GM18502 (cell line): ENCODE measurements at regions not wholly inside any gene's neighbourhood (a gene's known extent, or its start where the extent isn't known, plus 50 kb on each side); places are given as distances from the start of the nearest gene placed in this dataset.
"Not testable (repeated sequence)": the region's sequence is repeated elsewhere in the genome, so short reads cannot be mapped to it uniquely, and the experiment has no call there.

Experiments
- ATAC-seq: cut with Tn5 transposase; IDR thresholded peaks from one replicate; pipeline ENCODE4 v1.9.1; 2021; ENCODE audit warnings: mild to moderate bottlenecking; ENCODE audit not compliant: unreplicated experiment, poor library complexity

DNA sequence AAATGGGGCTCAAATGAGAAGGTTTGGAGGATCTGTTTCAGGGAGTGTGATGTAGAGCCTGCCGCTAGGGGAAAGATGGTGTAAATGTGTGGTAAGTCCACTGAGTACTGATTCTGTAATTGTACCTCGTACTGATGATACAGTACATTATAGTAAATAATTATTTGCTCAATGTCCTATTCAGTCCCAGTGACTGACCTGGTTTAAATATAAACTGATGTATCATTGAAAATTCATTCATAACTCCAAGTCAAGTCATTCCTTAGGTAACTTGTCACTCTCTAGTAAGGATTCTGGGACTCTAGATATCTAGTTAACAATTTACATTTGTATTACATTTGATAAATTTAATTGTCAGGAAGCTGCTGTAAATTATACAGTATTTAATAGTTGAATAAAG is 667.3 kb downstream of the DTWD2 start:
- no peak for ATAC-seq

- ATAC-seq, result no peak
Measured at GRCh38 chr5:118320121-118320520, 668.2 kb downstream of the DTWD2 start.

DNA sequence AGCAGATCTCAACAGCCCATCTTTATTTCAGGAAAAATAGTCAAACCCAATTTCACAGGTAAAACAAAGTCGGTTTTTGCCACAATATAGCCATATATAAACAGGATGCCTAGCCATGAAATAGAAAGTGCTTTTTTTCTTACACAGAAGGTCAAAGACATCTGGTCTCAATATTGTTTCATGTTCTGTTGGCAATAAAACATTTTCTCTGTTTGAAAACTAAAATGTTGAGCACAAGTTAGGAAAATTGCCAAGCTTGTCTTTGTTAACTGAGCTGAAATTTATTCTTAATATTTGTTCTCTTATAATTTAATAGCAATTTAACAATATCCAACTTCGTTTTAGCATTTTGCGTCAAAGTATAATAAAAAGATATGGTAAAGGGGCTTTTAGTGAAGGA is 673.4 kb downstream of the DTWD2 start:
- ATAC-seq, result no peak

GRCh38 chr5:118311103-118311819 is 677.1 kb downstream of the DTWD2 start:
- no peak for ATAC-seq

- ATAC-seq, result no peak
Measured at GRCh38 chr5:118310401-118310800, 677.9 kb downstream of the DTWD2 start.

DNA sequence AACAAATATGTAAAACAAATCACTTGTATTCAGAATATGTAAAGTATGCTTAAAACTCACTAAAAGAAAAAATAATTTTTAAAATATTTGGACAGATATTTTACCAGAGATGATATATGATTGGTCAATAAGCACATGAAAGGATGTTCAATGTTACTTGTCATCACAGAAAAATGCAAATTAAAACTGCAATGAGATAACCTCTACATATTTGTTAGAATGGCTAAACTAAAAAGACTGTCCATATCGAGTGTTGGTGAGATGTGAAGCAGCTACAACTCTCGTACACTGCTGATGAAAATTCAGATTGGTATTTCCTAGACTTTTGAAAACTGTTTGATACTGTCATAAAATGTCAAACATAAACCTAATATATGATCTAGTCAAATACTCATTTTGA is 685.1 kb downstream of the DTWD2 start:
- no peak for ATAC-seq

GRCh38 chr5:118302786-118303185 is 685.6 kb downstream of the DTWD2 start:
- no peak for ATAC-seq

DNA sequence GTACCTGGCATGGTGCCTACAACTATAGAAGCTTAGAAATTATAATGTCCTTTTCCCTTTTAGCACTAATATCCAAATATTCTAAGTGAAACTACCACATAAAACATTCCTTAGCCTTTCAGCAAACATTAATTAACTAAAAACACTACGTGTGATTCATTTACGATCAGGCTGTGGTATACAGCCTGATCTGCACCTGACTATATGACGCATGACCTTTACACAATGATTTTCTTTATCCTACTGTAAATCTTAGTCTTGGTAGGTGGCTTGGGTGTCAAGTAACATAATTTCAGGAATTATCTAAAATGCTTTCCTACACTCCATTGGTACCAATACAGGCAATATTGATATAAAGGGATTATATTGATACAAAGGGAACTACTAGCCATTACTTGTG is 686.7 kb downstream of the DTWD2 start:
- ATAC-seq, result no peak

GRCh38 chr5:118295045-118295444 is 693.3 kb downstream of the DTWD2 start:
- ATAC-seq, result no peak

DNA sequence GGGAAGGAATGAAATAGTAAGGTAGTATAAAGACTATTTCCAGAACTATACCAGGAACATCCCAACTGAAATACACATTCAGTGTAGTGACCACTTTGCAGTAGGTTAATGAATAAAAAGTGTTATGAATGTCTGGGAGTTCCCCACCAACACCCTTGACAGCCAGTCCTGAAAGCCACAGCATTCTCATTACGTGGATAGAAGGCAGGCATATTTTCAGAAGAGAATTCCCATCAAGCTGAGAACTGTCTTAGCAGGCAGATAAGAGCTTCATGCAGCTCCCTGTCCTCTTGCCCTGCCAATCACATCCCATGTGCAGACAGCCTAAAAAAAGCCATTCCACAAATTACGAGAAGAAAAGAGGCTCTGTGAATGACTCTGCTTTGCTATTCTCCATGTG is 695.0 kb downstream of the DTWD2 start:
- no peak for ATAC-seq

- ATAC-seq, result no peak
Measured at GRCh38 chr5:118290204-118290603, 698.1 kb downstream of the DTWD2 start.

GRCh38 chr5:118284230-118284629 is 704.1 kb downstream of the DTWD2 start:
- ATAC-seq, result not testable (repeated sequence)

GRCh38 chr5:118282480-118283038 is 705.8 kb downstream of the DTWD2 start:
- not testable (repeated sequence) for ATAC-seq

DNA sequence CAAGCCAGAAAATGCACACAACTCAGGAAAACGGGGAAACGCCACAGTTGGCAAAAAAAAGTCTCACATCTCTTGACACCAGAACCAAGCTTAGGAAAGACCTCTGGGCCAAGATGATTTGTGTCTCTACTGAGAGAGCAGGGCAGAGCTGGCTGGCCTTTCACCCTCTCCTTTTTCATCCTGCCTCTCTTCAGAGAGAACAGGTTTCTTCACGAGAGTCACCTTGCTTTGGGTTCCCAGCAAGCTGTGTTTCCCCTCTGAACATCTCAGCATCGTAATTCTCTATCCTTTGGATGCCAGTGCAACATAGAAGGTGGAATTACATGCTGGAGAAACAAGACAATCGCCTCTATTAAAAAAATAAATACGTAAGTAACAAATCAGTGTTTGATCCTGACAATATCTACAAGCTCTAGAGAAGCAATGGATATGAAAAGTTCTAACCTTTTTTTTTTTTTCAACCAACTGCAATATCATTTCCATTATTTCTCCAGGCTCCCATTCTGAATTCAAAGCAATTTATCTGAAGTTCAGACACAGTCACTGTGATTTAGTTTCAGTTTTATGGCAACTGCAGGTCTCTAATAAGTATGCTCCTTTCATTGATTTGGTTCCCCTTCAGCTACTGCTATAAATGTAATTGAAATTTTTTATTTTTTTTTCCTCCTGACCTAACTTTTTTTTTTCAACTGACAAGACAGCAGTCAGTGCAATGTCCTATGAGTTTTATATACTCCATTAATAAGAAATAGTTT is 708.6 kb downstream of the DTWD2 start:
- no peak for ATAC-seq

DNA sequence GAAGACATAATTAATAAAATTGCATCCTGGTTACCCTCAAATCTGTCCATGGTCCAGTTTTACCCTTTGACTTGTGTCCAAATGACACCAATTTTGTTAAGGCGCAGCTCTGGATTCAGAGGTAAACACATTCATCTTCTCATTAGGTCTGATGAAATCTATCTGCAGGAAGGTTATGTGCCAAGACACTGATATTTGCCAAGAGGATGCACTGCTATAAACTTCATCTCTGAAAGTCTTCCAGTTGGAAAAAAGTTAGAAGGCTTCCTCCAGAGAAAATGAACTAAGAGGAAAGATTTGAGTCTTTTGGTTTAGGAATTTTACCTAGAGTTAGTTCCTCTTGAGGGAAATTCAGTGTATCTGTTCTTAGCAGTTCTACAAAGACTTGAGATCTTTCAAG is 717.8 kb downstream of the DTWD2 start:
- ATAC-seq, result no peak

DNA sequence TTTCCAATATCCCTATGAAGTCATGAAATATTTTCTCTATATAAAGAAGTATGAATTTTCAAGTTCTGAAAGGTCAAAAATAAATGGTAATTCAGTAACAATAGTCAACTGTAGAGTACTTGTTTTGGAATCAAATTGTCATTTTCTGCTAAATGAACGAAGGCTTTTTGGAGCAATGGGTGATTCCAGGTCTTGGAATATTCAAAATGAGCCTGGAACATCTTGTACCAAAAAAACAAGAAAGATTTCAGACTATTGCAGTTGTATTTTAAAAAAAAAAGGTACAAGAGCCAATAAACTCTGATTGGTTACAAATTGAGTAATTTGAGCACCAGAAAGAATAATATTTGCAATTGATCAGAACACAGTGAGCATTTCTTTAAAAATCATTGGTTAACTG is 730.1 kb downstream of the DTWD2 start:
- ATAC-seq, result no peak

GRCh38 chr5:118257066-118257465 is 731.3 kb downstream of the DTWD2 start:
- ATAC-seq, result no peak

DNA sequence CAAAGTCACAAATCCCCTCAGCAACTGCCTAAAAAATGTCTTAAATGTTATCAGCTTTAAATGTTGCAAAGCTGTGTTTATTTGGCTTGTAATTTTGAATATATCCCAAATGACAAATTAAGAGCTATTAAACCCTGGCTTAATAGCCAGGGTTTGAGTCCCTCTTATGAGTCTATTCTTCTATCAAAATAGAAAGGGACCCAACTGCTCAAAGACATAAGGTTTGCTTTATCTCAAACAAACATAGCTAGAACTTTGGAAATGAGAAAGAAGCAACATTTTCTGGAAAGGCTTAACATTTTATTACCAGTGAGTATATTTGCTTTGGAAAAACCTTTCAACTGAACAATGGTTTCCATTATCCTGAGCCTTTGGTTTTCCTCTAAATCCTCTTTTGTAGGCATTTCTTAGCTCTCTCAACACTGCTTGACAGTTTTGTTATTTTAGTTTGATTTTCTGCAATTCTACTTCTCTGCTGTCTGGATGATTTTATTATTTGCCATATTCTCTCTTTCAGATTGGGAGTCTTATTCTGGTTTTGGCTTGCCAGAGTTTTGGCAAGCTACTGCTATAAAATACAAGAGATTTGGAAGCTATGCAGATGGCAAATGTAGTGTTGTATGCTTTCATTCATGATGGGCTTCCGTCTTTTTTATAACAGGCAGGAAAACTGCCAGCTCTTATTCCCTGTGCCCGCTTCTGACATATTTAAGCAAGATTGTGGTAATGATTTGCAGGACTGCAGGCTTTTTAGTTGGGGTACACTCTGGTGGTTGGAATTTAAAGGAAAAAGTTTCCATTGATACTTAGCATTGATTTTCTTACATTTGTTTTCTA is 734.9 kb downstream of the DTWD2 start:
- no peak for ATAC-seq

DNA sequence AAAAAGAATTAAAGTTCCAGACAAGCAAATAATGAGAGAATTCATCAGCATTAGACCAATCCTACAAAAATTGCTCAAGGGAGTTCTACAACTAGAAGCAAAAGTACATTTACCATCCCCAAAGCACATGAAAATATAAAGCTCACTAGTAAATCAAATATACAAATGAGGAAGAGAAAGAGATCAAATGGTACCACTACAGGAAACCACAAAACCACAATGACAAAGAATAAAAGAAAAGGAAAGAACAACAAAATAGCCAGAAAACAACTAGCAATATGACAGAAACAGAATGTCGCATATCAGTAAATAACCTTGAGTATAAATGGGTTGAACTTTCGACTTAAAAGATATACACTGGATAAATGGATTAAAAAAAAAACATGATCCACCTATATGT is 739.0 kb downstream of the DTWD2 start:
- ATAC-seq, result peak; percentile 83

GRCh38 chr5:118247458-118247857 is 740.9 kb downstream of the DTWD2 start:
- no peak for ATAC-seq

DNA sequence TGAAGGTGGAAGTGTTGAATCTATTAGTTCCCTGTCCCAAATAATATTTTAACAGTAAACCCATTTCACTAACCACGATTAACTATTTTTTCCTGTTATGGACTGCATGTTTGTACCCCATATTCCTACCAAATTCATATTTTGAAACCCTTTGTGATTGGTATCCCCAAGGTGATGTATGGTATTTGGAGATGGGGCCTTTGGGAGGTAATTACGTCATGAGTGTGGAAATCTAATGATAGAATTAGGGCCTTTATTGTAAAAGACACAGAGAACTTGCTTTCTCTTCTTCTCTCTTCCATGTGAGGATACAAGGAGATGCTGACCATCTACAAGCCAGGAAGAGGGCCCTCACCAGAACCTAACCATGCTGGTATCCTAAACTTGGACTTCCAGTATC is 744.7 kb downstream of the DTWD2 start:
- no peak for ATAC-seq
